A549 (cell line): ENCODE measurements at regions not wholly inside any gene's neighbourhood (a gene's known extent, or its start where the extent isn't known, plus 50 kb on each side); places are given as distances from the start of the nearest gene placed in this dataset.

ENCODE experiments used
- ATAC-seq, 2 experiments: fragments of 200-7000 bp in 1 of 2; fragments of >200 bp in 1 of 2; cut with Nextera tagmentation in 1 of 2; cut with Tn5 transposase in 1 of 2; 3 replicates each; pipeline versions ENCODE4 v1.8.0 to v1.9.1; 2018 to 2020; ENCODE audit warnings: mild to moderate bottlenecking in 1 of 2, moderate library complexity in 1 of 2
- CTCF ChIA-PET: fragments of 300-600 bp; sonication (Branson Sonifier 250); formaldehyde crosslinking; extraction: SDS; loops from one replicate; lab custom pipeline; 2021; ENCODE audit warnings: antibody characterized with exemption, inconsistent platforms; lab: Yijun Ruan, JAX
- POLR2A ChIA-PET: fragments of 350-600 bp; formaldehyde crosslinking; extraction: SDS; loops from one replicate; lab custom pipeline; 2021; ENCODE audit warnings: antibody characterized with exemption, inconsistent platforms; lab: Yijun Ruan, JAX
- DNase-seq, 2 experiments: peaks; one replicate each; pipeline versions ENCODE4 v3.0.0 to v3.0.0-alpha.2; 2011 to 2016; ENCODE audit warnings: low read depth in 1 of 2, low spot score in 1 of 2
- FAIRE-seq: peaks from 2 replicates; lab custom pipeline; 2011; peaks lifted over from hg19 to GRCh38; lab: Jason Lieb, UNC
- H3K27ac ChIP-seq, 2 experiments: fragments of >200 bp; sonication (Bioruptor Twin); formaldehyde crosslinking; 3 replicates each; pipeline ENCODE4 v1.5.1; 2016 to 2017
- H3K4me1 ChIP-seq: fragments of >200 bp; sonication (Bioruptor Twin); formaldehyde crosslinking; 3 replicates; pipeline ENCODE4 v1.6.1; 2016
- H3K4me2 ChIP-seq: fragments of >200 bp; sonication (Bioruptor Twin); formaldehyde crosslinking; 3 replicates; pipeline ENCODE4 v1.6.1; 2016
- H3K4me3 ChIP-seq: fragments of >200 bp; sonication (Bioruptor Twin); formaldehyde crosslinking; 3 replicates; pipeline ENCODE4 v1.5.1; 2016
- H3K9me3 ChIP-seq: fragments of >200 bp; sonication (Bioruptor Twin); formaldehyde crosslinking; 3 replicates; pipeline ENCODE4 v1.6.1; 2016
- CBX2 ChIP-seq: fragments of 200-600 bp; sonication (generic); IDR thresholded peaks from 2 replicates; pipeline ENCODE4 v1.6.1; 2016; ENCODE audit warnings: low read depth, mild to moderate bottlenecking, borderline replicate concordance
- CBX8 ChIP-seq: fragments of 200-600 bp; sonication (generic); IDR thresholded peaks from 2 replicates; pipeline ENCODE4 v1.6.1; 2016
- CEBPB ChIP-seq, 2 experiments: fragments of >200 bp in 1 of 2; sonication (Bioruptor Twin) in 1 of 2; formaldehyde crosslinking in 1 of 2; IDR thresholded peaks; 2 replicates each; pipeline ENCODE4 v1.6.1; 2012 to 2016
- CHD2 ChIP-seq: fragments of 150-350 bp; IDR thresholded peaks from 2 replicates; pipeline ENCODE4 v1.6.1; 2014; ENCODE audit warnings: low read length; ENCODE audit not compliant: partially characterized antibody
- CHD4 ChIP-seq: fragments of 200-600 bp; sonication (generic); IDR thresholded peaks from 2 replicates; pipeline ENCODE4 v1.6.1; 2016; ENCODE audit warnings: antibody characterized with exemption, mild to moderate bottlenecking, borderline replicate concordance
- CTCF ChIP-seq: fragments of >200 bp; sonication (Bioruptor Twin); formaldehyde crosslinking; IDR thresholded peaks from 3 replicates; pipeline ENCODE4 v1.5.1; 2016
- EHF ChIP-seq: fragments of 250-450 bp; sonication (Bioruptor Pico); IDR thresholded peaks from 2 replicates; pipeline ENCODE4 v1.5.0; 2020; ENCODE audit warnings: mild to moderate bottlenecking
- EHMT2 ChIP-seq: fragments of 200-600 bp; sonication (generic); IDR thresholded peaks from 2 replicates; pipeline ENCODE4 v1.6.1; 2016; ENCODE audit warnings: antibody characterized with exemption, low read depth, mild to moderate bottlenecking, moderate library complexity
- FOSB ChIP-seq: fragments of 250-450 bp; sonication (Bioruptor Pico); IDR thresholded peaks from 2 replicates; pipeline ENCODE4 v1.5.0; 2020; ENCODE audit warnings: mild to moderate bottlenecking, moderate library complexity
- FOSL2 ChIP-seq, 2 experiments: fragments of 450-650 bp in 1 of 2; fragments of >200 bp in 1 of 2; sonication (Bioruptor Twin) in 1 of 2; formaldehyde crosslinking; IDR thresholded peaks; 2 replicates each; pipeline versions ENCODE4 v1.5.0 to v1.6.1; 2016 to 2020; ENCODE audit warnings: mild to moderate bottlenecking in 1 of 2, moderate library complexity in 1 of 2
- HDAC2 ChIP-seq: fragments of 200-600 bp; sonication (generic); IDR thresholded peaks from 2 replicates; pipeline ENCODE4 v1.6.1; 2016
- HES2 ChIP-seq: fragments of >200 bp; sonication (Bioruptor Twin); formaldehyde crosslinking; IDR thresholded peaks from 2 replicates; pipeline ENCODE4 v1.6.1; 2016
- HOXA7 ChIP-seq: fragments of 250-450 bp; sonication (Bioruptor Pico); IDR thresholded peaks from 2 replicates; pipeline ENCODE4 v1.5.0; 2020; ENCODE audit warnings: mild to moderate bottlenecking, moderate library complexity
- HOXB13 ChIP-seq: fragments of 250-450 bp; sonication (Bioruptor Pico); IDR thresholded peaks from 2 replicates; pipeline ENCODE4 v1.5.0; 2020; ENCODE audit warnings: low read depth, mild to moderate bottlenecking, moderate library complexity
- HOXB5 ChIP-seq: fragments of 250-450 bp; sonication (Bioruptor Pico); IDR thresholded peaks from 2 replicates; pipeline ENCODE4 v1.5.0; 2020; ENCODE audit warnings: mild to moderate bottlenecking, moderate library complexity
- MAX ChIP-seq: IDR thresholded peaks from 2 replicates; pipeline ENCODE4 v1.6.1; 2012
- MYC ChIP-seq: IDR thresholded peaks from 2 replicates; pipeline ENCODE4 v1.6.1; 2012; ENCODE audit warnings: mild to moderate bottlenecking, inconsistent platforms, low read length, improper control_type of control experiment, borderline replicate concordance
- NFE2L2 ChIP-seq: fragments of 150-350 bp; conservative IDR thresholded peaks from 2 replicates; pipeline ENCODE4 v1.6.1; 2014; ENCODE audit warnings: low read length
- NR3C1 ChIP-seq: fragments of >200 bp; sonication (Bioruptor Twin); formaldehyde crosslinking; IDR thresholded peaks from 3 replicates; pipeline ENCODE4 v1.6.1; 2017
- RARB ChIP-seq: fragments of 250-450 bp; sonication (Bioruptor Pico); IDR thresholded peaks from 2 replicates; pipeline ENCODE4 v1.8.0; 2021; ENCODE audit warnings: mild to moderate bottlenecking, moderate library complexity
- RCOR1 ChIP-seq: fragments of 150-350 bp; IDR thresholded peaks from 2 replicates; pipeline ENCODE4 v1.6.1; 2014; ENCODE audit warnings: antibody characterized with exemption, low read length, low read depth
- RFX5 ChIP-seq: fragments of 450-650 bp; IDR thresholded peaks from 2 replicates; pipeline ENCODE4 v1.7.1; 2014; ENCODE audit warnings: antibody characterized with exemption, mild to moderate bottlenecking, moderate library complexity
- TP53 ChIP-seq: fragments of 250-450 bp; sonication (Bioruptor Pico); IDR thresholded peaks from 2 replicates; pipeline ENCODE4 v1.5.0; 2021; ENCODE audit warnings: mild to moderate bottlenecking, moderate library complexity
- ZSCAN20 ChIP-seq: fragments of 250-450 bp; sonication (Bioruptor Pico); IDR thresholded peaks from 2 replicates; pipeline ENCODE4 v1.8.0; 2022; ENCODE audit warnings: mild to moderate bottlenecking, moderate library complexity
- WGBS: methylation state at CpG from one replicate; pipeline ENCODE4 v1.1.6; 2017; ENCODE audit errors: missing lambda C conversion rate; 5-methylcytosine and 5-hydroxymethylcytosine counted together

- no peak overlapping the region for H3K27ac ChIP-seq
- no peak overlapping the region for H3K4me3 ChIP-seq
- H3K4me2 ChIP-seq: no peak overlapping the region
- DNase-seq: no peak
- TF ChIP-seq CHD2 (no peak), TP53 (CRISPR knock-in tag) (no peak), MYC (no peak), HOXA7 (CRISPR knock-in tag) (no peak), FOSL2 (IDR thresholded peaks at IDR 0.05) (no peak), FOSL2 (CRISPR knock-in tag; IDR thresholded peaks at IDR 0.05) (no peak)
- TF ChIP-seq, all 56 proteins: peak for 0
- ATAC-seq (no peak; a peak in 1 of 6 replicates), FAIRE-seq (no peak)
- Histone ChIP-seq H3K9me3 (no peaks in the 10 kb centered on the region), H3K4me1 (no peaks in the 10 kb centered on the region)
- WGBS: 64% methylated on average over 18 of the region's 18 CpGs
- POLR2A ChIA-PET: no interaction called here
- CTCF ChIA-PET: no interaction called here
These were observed 145.1 kb downstream of the MRM1 start for GRCh38 chr17:36746381-36747053.

- no peak for FAIRE-seq
- POLR2A ChIA-PET: no interaction called here
These were observed 146.5 kb downstream of the MRM1 start for GRCh38 chr17:36747861-36748260.

GRCh38 chr17:36748272-36748671 is 146.9 kb downstream of the MRM1 start:
- 64% methylated on average over 10 of the region's 10 CpGs for WGBS

More at GRCh38 chr17:36747861-36748260, 146.5 kb downstream of the MRM1 start:
- Histone ChIP-seq H3K27ac (no peak overlapping the region), H3K4me1 (no peaks in the 10 kb centered on the region), H3K4me3 (no peak overlapping the region), H3K9me3 (no peaks in the 10 kb centered on the region), H3K4me2 (no peak overlapping the region)
- ATAC-seq (no peak), DNase-seq (no peak)
- CTCF ChIA-PET: interaction anchor here (0.7 to 1.2 kb wide), 3 partner anchors 9 to 313 kb away, joined by 3 to 7 read pairs (median 4); no protein-coding TSS in a partner anchor
- 79% methylated on average over 12 of the region's 12 CpGs for WGBS
- TF ChIP-seq CTCF: no peak
- TF ChIP-seq CBX2: no peak
- TF ChIP-seq CBX8: no peak
- TF ChIP-seq MAX: no peak
- TF ChIP-seq HOXB13 (CRISPR knock-in tag): no peak
- TF ChIP-seq RFX5: no peak
- no peak for TF ChIP-seq EHMT2
- no peak for TF ChIP-seq HES2
- no peak for TF ChIP-seq NFE2L2
- no peak for TF ChIP-seq FOSB
- TF ChIP-seq, all 56 proteins: peak for 0

More at GRCh38 chr17:36748272-36748671, 146.9 kb downstream of the MRM1 start:
- POLR2A ChIA-PET: no interaction called here
- no peak for TF ChIP-seq NR3C1
- TF ChIP-seq RARB (CRISPR knock-in tag): no peak
- TF ChIP-seq CHD4: no peak
- no peak for TF ChIP-seq EHF (CRISPR knock-in tag)
- TF ChIP-seq NFE2L2: no peak
- TF ChIP-seq RCOR1: no peak
- TF ChIP-seq ZSCAN20 (CRISPR knock-in tag): no peak
- TF ChIP-seq CTCF: no peak
- TF ChIP-seq HOXB5: no peak
- no peak for TF ChIP-seq CEBPB (IDR thresholded peaks at IDR 0.05)
- TF ChIP-seq HDAC2: no peak
- DNase-seq (no peak), ATAC-seq (no peak), FAIRE-seq (no peak)
- no peaks in the 10 kb centered on the region for H3K9me3 ChIP-seq
- CTCF ChIA-PET: interaction anchor here (0.8 to 1.4 kb wide), 3 partner anchors 9 to 299 kb away, joined by 4 to 7 read pairs (median 5); no protein-coding TSS in a partner anchor
- no peaks in the 10 kb centered on the region for H3K4me1 ChIP-seq
- no peak overlapping the region for H3K4me3 ChIP-seq
- no peak overlapping the region for H3K4me2 ChIP-seq
- no peak overlapping the region for H3K27ac ChIP-seq
